ENCODE measurements at regions not wholly inside any gene's neighbourhood (a gene's known extent, or its start where the extent isn't known, plus 50 kb on each side); places are given as distances from the start of the nearest gene placed in this dataset.

GRCh38 chr6:127053875-127054235, 64.6 kb upstream of the RSPO3 start (continued):
- no peak for TF ChIP-seq ESRRA (CRISPR knock-in tag; IDR thresholded peaks at IDR 0.05; ENCODE audit: borderline replicate concordance)
- no peak for TF ChIP-seq E2F5 (CRISPR knock-in tag; IDR thresholded peaks at IDR 0.05)
- TF ChIP-seq TEAD1 (CRISPR knock-in tag; IDR thresholded peaks at IDR 0.05), result no peak
- no peak for TF ChIP-seq TEAD4 (CRISPR knock-in tag; IDR thresholded peaks at IDR 0.05)
- TF ChIP-seq PREB (CRISPR knock-in tag; IDR thresholded peaks at IDR 0.05; ENCODE audit: borderline replicate concordance), result no peak
- no peak for TF ChIP-seq JUN (CRISPR knock-in tag; IDR thresholded peaks at IDR 0.05)
- TF ChIP-seq MXD4 (CRISPR knock-in tag; IDR thresholded peaks at IDR 0.05; ENCODE audit: borderline replicate concordance), result no peak
- no peak for TF ChIP-seq ZNF512 (CRISPR knock-in tag; IDR thresholded peaks at IDR 0.05; ENCODE audit: borderline replicate concordance)

- no peak overlapping the region for H3K27ac Mint-ChIP-seq
- H3K9me3 Mint-ChIP-seq, result peaks cover 12% of the 10 kb centered on the region
- H3K4me3 Mint-ChIP-seq, result no peak overlapping the region
- no peaks in the 10 kb centered on the region for H3K4me1 Mint-ChIP-seq
- ATAC-seq, result no peak
- H3K27me3 Mint-ChIP-seq (ENCODE audit: low read depth), result no peaks in the 10 kb centered on the region; the same call in 1 of the 2 replicates
- DNase-seq (ENCODE audit: low spot score), result no peak
- H3K36me3 Mint-ChIP-seq, result no peaks in the 10 kb centered on the region
- POLR2A ChIA-PET, result no interaction called here
- TF ChIP-seq FOXK1 (CRISPR knock-in tag; IDR thresholded peaks at IDR 0.05) (no peak), ARID4B (CRISPR knock-in tag; IDR thresholded peaks at IDR 0.05; ENCODE audit: borderline replicate concordance) (no peak), SMAD4 (CRISPR knock-in tag; IDR thresholded peaks at IDR 0.05) (no peak), ZNF281 (CRISPR knock-in tag; IDR thresholded peaks at IDR 0.05) (no peak), ZBTB21 (CRISPR knock-in tag; IDR thresholded peaks at IDR 0.05; ENCODE audit: borderline replicate concordance) (no peak), ZNF416 (CRISPR knock-in tag; IDR thresholded peaks at IDR 0.05) (no peak), SOX15 (CRISPR knock-in tag; IDR thresholded peaks at IDR 0.05) (no peak), GTF2I (CRISPR knock-in tag; conservative IDR thresholded peaks at IDR 0.05) (no peak), HMGA2 (CRISPR knock-in tag; IDR thresholded peaks at IDR 0.05) (no peak), SMAD3 (CRISPR knock-in tag; IDR thresholded peaks at IDR 0.05; ENCODE audit: borderline replicate concordance) (no peak), ZNF219 (CRISPR knock-in tag; IDR thresholded peaks at IDR 0.05; ENCODE audit: borderline replicate concordance) (no peak), NR1H2 (CRISPR knock-in tag; IDR thresholded peaks at IDR 0.05) (no peak), CBFB (CRISPR knock-in tag; IDR thresholded peaks at IDR 0.05; ENCODE audit: low read depth) (no peak), ZBTB43 (CRISPR knock-in tag; IDR thresholded peaks at IDR 0.05) (no peak), TEAD4 (CRISPR knock-in tag; IDR thresholded peaks at IDR 0.05) (no peak)
- CTCF ChIA-PET, result interaction anchor here (1.2 kb wide), 1 partner anchor 129 kb away, joined by 3 read pairs; no protein-coding TSS in a partner anchor
These were observed 60.4 kb upstream of the RSPO3 start for GRCh38 chr6:127058027-127058426.

Data from WTC11 (cell line).